Umbilical cord (tissue), 1 donor: ENCODE measurements at regions not wholly inside any gene's neighbourhood (a gene's known extent, or its start where the extent isn't known, plus 50 kb on each side); places are given as distances from the start of the nearest gene placed in this dataset.

Experiments
- DNase-seq: peaks from one replicate; pipeline ENCODE4 v3.0.0-alpha.2; 2015; ENCODE audit warnings: low spot score

DNA sequence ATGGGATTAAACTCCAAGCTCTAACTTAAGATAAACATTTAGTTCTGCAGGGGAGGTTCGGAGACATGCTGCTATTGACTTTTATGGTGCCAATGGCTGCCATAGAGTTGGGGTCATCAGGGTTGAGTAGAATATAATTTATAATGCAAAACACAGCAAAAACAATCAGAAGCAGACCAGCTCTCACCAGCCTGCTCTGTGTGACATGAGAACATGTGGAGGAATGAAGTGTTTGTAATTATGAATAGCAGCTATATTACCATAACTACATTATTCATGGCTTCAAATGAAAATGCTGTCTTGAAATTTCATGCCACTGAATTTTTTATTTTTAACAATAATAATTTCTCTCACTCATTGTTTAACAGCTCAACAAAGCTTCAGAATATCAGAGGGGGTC, 645.6 kb upstream of the CDH8 start:
- DNase-seq: no peak

GRCh38 chr16:62678796-62679195, 642.6 kb upstream of the CDH8 start:
- no peak for DNase-seq

GRCh38 chr16:62676306-62676705, 640.1 kb upstream of the CDH8 start:
- DNase-seq: no peak

DNA sequence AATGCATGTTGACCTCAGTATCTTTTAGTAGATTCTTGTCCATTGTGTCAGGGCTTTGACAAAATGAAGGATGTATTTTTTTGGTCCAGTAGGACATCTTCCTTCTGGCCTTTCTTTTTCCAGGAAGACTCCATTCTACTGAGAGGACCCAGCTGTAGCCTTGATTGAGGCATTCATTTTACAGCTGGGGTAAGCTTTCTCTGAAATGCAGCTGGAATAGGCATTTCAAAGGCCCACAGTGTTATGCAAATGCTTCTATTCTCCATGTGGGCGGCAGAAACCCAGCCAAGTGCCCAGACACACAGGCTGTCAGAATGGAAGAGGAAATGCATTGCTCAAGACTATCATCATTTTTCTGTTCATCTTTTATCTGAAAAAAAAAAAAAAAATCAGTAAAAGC, 629.0 kb upstream of the CDH8 start:
- DNase-seq: no peak

- DNase-seq: no peak
Observed at GRCh38 chr16:62664566-62664965, 628.3 kb upstream of the CDH8 start.

GRCh38 chr16:62661435-62661834, 625.2 kb upstream of the CDH8 start:
- DNase-seq: no peak

GRCh38 chr16:62657116-62657515, 620.9 kb upstream of the CDH8 start:
- DNase-seq: no peak

GRCh38 chr16:62652441-62653120, 616.3 kb upstream of the CDH8 start:
- no peak for DNase-seq

DNA sequence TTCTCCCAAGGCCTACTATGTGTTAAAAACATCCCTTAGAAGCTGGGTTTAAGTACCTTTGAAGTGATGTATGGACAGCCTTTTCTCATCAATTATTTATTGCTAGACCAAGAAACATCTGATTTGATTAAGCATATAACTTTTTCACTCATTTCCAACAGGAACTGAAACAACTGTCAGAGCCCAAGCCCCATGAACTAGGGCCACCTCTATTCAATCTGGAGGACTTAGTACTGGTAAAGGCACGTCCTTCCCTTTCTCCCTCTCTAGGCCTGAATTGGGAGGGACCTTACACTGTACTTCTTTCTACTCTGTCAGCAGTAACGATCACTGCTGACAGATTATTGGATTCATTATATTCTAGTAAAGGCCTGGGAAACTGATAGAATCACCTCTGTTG, 612.0 kb upstream of the CDH8 start:
- no peak for DNase-seq

GRCh38 chr16:62644030-62644812, 608.0 kb upstream of the CDH8 start:
- DNase-seq: no peak

DNA sequence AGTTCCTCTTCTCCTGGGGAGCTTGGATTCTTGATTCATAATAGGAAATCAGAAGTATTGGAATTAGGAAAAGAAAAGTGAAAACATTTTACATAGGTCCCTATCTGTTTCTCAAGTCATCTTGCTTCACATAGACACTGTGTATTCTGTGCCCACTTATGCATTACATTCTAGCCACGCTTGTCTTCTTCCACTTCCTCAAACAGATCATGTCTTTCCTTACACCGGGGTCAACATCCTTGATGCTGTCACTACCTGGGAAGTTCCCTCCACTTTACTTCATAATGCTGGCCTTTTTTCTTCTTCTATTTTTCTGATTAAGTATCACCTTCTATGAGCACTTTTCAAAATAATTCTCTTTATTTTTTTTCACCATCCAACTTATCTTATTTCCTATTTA, 606.4 kb upstream of the CDH8 start:
- DNase-seq: no peak

GRCh38 chr16:62639890-62640289, 603.7 kb upstream of the CDH8 start:
- no peak for DNase-seq

- peak; percentile 21 for DNase-seq
Observed at GRCh38 chr16:62638964-62639870, 603.0 kb upstream of the CDH8 start.

DNA sequence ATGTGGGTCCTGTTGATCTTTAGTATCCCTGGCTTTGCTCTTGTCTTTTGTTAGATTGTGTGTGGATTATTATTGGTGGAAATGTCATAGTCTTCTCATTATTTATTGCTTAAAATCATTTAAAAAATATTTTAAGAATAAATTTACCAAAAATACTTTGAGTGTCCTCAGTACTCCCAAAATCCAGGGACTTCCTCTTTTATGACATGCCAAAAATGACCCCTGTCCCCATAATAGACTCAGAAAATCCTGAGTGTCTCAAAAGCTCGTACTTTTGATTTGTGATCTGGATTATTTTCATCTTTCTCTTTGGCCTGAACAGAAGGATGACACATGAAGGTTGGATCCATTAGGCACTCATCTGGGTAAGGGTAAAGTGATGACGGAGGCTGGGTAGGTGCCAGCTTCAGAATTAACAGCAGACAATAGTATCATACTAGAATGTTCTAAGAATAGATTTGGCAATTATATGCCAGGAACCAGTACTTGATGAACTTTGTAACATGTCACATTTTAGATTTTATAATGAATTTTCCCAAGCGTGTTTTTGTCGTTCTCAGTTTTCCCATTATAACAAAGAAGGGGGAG, 602.2 kb upstream of the CDH8 start:
- no peak for DNase-seq

DNA sequence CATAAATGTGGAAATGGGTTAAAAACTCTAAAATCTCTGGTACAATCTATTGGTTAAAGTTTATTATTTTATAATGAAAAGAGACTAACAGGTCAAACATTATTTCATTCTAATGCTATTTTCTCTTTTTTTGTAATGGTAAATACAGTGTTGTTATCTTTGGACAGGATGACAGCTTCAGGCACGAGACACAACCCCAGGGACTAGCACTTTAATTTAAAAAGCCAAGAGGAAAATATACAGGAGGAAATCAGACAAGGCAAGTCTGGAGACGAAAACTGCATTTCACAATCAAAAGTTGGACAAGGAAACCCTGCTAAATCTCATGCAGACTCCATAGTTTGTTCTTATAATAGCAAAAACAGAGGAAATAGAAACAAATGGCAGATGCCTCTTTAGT, 589.1 kb upstream of the CDH8 start:
- DNase-seq: peak; percentile 38

- DNase-seq: no peak
Observed at GRCh38 chr16:62620275-62620674, 584.0 kb upstream of the CDH8 start.

DNA sequence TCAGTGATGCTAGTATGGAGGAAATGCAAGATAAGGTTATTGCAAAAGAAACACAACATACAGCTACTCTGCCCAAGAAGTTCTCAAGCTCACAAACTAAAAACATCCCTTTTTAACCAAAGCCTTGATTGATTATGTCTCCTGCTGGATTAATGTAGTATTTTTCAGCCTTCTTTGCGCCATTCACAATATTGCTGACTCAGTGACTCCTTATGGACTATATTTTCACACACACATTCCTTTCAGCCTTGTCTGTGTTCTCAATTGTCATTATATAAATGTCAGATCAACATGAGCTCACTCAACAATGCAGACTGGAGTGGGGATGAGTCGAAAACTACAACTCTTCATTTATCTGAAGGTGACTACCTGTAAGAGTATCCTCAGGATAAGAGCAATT, 579.3 kb upstream of the CDH8 start:
- no peak for DNase-seq

- DNase-seq: no peak
Observed at GRCh38 chr16:62610291-62610690, 574.1 kb upstream of the CDH8 start.

GRCh38 chr16:62602790-62603189, 566.6 kb upstream of the CDH8 start:
- no peak for DNase-seq

DNA sequence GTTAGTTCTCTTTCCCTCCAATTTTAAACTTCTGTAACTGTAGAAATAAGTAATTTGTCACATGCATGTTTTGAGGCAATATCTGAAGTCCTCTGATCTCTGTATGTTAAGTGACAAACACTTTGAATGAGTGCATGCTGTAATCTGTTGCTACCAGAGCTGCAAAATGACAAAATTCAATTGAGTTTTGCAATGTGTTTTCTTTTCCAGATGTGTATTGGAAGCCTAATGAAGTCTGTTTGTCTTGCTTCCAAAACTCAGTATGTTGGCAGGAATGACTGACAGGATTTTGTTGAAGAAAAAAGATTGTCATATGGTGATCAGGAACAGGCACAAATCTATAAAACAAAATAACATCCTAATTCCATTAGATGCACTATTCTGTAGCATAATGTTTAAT, 561.6 kb upstream of the CDH8 start:
- DNase-seq: no peak

DNA sequence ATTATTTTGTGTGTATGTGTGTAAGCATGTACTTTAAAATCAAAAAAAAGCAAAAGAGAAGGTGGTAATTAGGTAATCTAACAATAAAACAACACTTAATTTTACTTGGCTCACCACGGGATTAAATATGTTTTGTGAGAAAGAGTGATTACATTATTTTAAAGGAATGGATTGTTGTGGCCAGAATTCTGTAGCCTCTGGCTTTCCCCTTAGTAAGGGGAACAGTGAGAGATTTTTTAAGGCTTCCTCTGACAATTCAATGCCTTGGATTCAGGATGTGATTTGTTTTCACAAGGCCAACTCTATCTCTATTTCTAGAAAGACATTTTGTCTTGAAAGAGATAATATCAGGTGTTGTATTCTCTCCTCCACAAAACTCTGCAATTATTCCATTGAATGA, 560.3 kb upstream of the CDH8 start:
- DNase-seq: no peak

- DNase-seq: no peak
Observed at GRCh38 chr16:62596125-62596524, 559.9 kb upstream of the CDH8 start.
